Endothelial cell of umbilical vein (primary cell): ENCODE measurements at regions not wholly inside any gene's neighbourhood (a gene's known extent, or its start where the extent isn't known, plus 50 kb on each side); places are given as distances from the start of the nearest gene placed in this dataset.

ENCODE experiments used
- BruUV-seq: library from RNA; stranded (reverse); fragments of 400-500 nt; replicated peaks from 2 replicates; lab custom pipeline; 2021; lab: Mats Ljungman, UMichigan
- CTCF ChIA-PET: fragments of 300-600, 350-600 bp; sonication (Branson Sonifier 250); formaldehyde crosslinking; loops from one replicate; lab custom pipeline; 2021; ENCODE audit warnings: antibody characterized with exemption, inconsistent platforms; lab: Charles Lee
- POLR2A ChIA-PET: fragments of 300-600, 350-600 bp; sonication (Branson Sonifier 250); formaldehyde crosslinking; loops from one replicate; lab custom pipeline; 2021; ENCODE audit warnings: antibody characterized with exemption, inconsistent platforms; lab: Charles Lee
- DNase-seq: peaks from one replicate; pipeline ENCODE4 v3.0.0-alpha.2; 2011; ENCODE audit warnings: low read depth, low spot score
- FAIRE-seq: peaks from 2 replicates; lab custom pipeline; 2011; peaks lifted over from hg19 to GRCh38; lab: Jason Lieb, UNC
- H2AFZ ChIP-seq: 2 replicates; pipeline ENCODE4 v1.6.0; 2012; ENCODE audit warnings: low read depth, low read length, control low read depth, inconsistent platforms
- H3K27ac ChIP-seq: 2 replicates; pipeline ENCODE4 v1.5.1; 2011; ENCODE audit warnings: low read depth, mild to moderate bottlenecking, control low read depth, low read length, moderate library complexity; ENCODE audit not compliant: insufficient read depth
- H3K27me3 ChIP-seq, 2 experiments: 2 replicates each; pipeline versions ENCODE4 v1.6.0 to v1.6.1; 2011; ENCODE audit warnings: low read length in 2 of 2, mixed read lengths in 1 of 2; ENCODE audit not compliant: control insufficient read depth in 2 of 2, insufficient read depth in 2 of 2
- H3K36me3 ChIP-seq, 2 experiments: 2 replicates in 1 of 2; 3 replicates in 1 of 2; pipeline ENCODE4 v1.5.1; 2011; ENCODE audit warnings: low read length in 2 of 2, mild to moderate bottlenecking in 1 of 2, moderate library complexity in 1 of 2; ENCODE audit not compliant: control insufficient read depth in 2 of 2, insufficient read depth in 2 of 2; ENCODE audit errors: extremely low read depth in 1 of 2
- H3K4me1 ChIP-seq: 3 replicates; pipeline ENCODE4 v1.5.1; 2011; ENCODE audit warnings: mild to moderate bottlenecking, low read length; ENCODE audit not compliant: control insufficient read depth, insufficient read depth; ENCODE audit errors: extremely low read depth
- H3K4me2 ChIP-seq: 2 replicates; pipeline ENCODE4 v1.6.1; 2011; ENCODE audit warnings: low read length, control low read depth, mixed read lengths; ENCODE audit not compliant: insufficient read depth
- H3K4me3 ChIP-seq, 3 experiments: fragments of 200-600 bp in 1 of 3; sonication (generic), shearing (Covaris generic) in 1 of 3; replicated peaks in 1 of 3; 2 replicates each; pipeline ENCODE4 v1.5.1; 2011 to 2016; ENCODE audit warnings: control low read depth in 3 of 3, low read length in 3 of 3, mild to moderate bottlenecking in 2 of 3, inconsistent platforms in 1 of 3, low read depth in 1 of 3, moderate library complexity in 1 of 3; ENCODE audit not compliant: insufficient read depth in 1 of 3
- H3K79me2 ChIP-seq: 2 replicates; pipeline ENCODE4 v1.6.0; 2012; ENCODE audit warnings: low read length, inconsistent platforms; ENCODE audit not compliant: control insufficient read depth, insufficient read depth
- H3K9ac ChIP-seq: replicated peaks from 2 replicates; pipeline ENCODE3; 2011; ENCODE audit warnings: low read length, control low read depth; ENCODE audit not compliant: insufficient read depth; ENCODE audit errors: extremely low read depth
- H3K9me1 ChIP-seq: replicated peaks from 3 replicates; pipeline ENCODE4 v1.6.0; 2011; ENCODE audit warnings: mild to moderate bottlenecking, low read length; ENCODE audit not compliant: control insufficient read depth, insufficient read depth; ENCODE audit errors: extremely low read depth
- H3K9me3 ChIP-seq: replicated peaks from 2 replicates; pipeline ENCODE4 v1.5.1; 2012; ENCODE audit warnings: low read length, inconsistent platforms; ENCODE audit not compliant: control insufficient read depth, insufficient read depth
- H4K20me1 ChIP-seq: replicated peaks from 2 replicates; pipeline ENCODE3; 2011; ENCODE audit warnings: mild to moderate bottlenecking, low read length; ENCODE audit not compliant: control insufficient read depth, insufficient read depth; ENCODE audit errors: extremely low read depth
- EZH2 ChIP-seq: IDR thresholded peaks from 2 replicates; pipeline ENCODE4 v1.6.1; 2012; ENCODE audit warnings: borderline replicate concordance, low read depth, mild to moderate bottlenecking, moderate library complexity, low read length, inconsistent platforms; ENCODE audit not compliant: severe bottlenecking
- FOS ChIP-seq: IDR thresholded peaks from 2 replicates; pipeline ENCODE4 v1.6.1; 2011; ENCODE audit warnings: mild to moderate bottlenecking, low read length, moderate library complexity, borderline replicate concordance; ENCODE audit not compliant: insufficient read depth
- GATA2 ChIP-seq: IDR thresholded peaks from 2 replicates; pipeline ENCODE4 v1.7.0; 2011; ENCODE audit warnings: low read depth, mild to moderate bottlenecking, moderate library complexity, mixed read lengths, low read length; ENCODE audit not compliant: insufficient read length, insufficient read depth
- JUN ChIP-seq: IDR thresholded peaks from 2 replicates; pipeline ENCODE4 v1.6.1; 2011; ENCODE audit warnings: borderline replicate concordance, low read depth; ENCODE audit not compliant: insufficient read length, insufficient read depth
- MAX ChIP-seq: IDR thresholded peaks from 2 replicates; pipeline ENCODE4 v1.6.1; 2011; ENCODE audit not compliant: insufficient read depth, insufficient read length
- MYC ChIP-seq: IDR thresholded peaks from one replicate; pipeline ENCODE4 v1.6.1; 2011; ENCODE audit warnings: mild to moderate bottlenecking, low read depth, low read length
- POLR2A ChIP-seq: IDR thresholded peaks from 2 replicates; pipeline ENCODE4 v1.6.1; 2012; ENCODE audit warnings: low read depth, mild to moderate bottlenecking, control low read depth, low read length
- POLR2AphosphoS5 ChIP-seq: IDR thresholded peaks from 2 replicates; pipeline ENCODE4 v1.6.1; 2012; ENCODE audit warnings: low read depth, mild to moderate bottlenecking, control low read depth, low read length, moderate library complexity; ENCODE audit not compliant: insufficient read depth
- dilution Hi-C: fragments of 300-500 bp; cut with MboI; formaldehyde crosslinking; loops from one replicate; pipeline ENCODE4 v1.15.0; 2019; ENCODE audit warnings: low sequenced_read_pairs; ENCODE audit not compliant: extremely low pct_ligation_motif_present
- intact Hi-C: fragments of 100-400 bp; cut with micrococcal nuclease; formaldehyde crosslinking; loops from one replicate; pipeline ENCODE4 v1.10.0; 2022
- TF ChIP-seq, protein P1 (sequence below), 2 donors: IDR thresholded peaks; 1 replicate in 1 of 2; 2 replicates in 1 of 2; pipeline ENCODE4 v1.5.1; 2011; ENCODE audit warnings: low read length in 2 of 2, mild to moderate bottlenecking in 2 of 2, moderate library complexity in 2 of 2, control low read depth in 1 of 2, inconsistent platforms in 1 of 2, low read depth in 1 of 2; ENCODE audit not compliant: insufficient read depth in 1 of 2; ENCODE audit errors: extremely low read depth in 1 of 2

GRCh38 chr2:216925006-216925405 is 65.1 kb upstream of the TNP1 start:
- no TSS peak for BruUV-seq
- Histone ChIP-seq H3K9me3 (no peaks in the 10 kb centered on the region), H4K20me1 (no peaks in the 10 kb centered on the region), H3K4me3 (no peak overlapping the region), H3K36me3 (no peaks in the 10 kb centered on the region), H3K79me2 (no peaks in the 10 kb centered on the region), H3K4me1 (no peaks in the 10 kb centered on the region), H3K9me1 (no peaks in the 10 kb centered on the region), H2AFZ (no peak overlapping the region), H3K4me2 (no peak overlapping the region), H3K27ac (no peak overlapping the region), H3K9ac (no peak overlapping the region), H3K27me3 (no peaks in the 10 kb centered on the region)
- ChIA-PET CTCF (no interaction called here), POLR2A (no interaction called here)
- dilution Hi-C loops, result no loop called here
- DNase-seq, result no peak
- intact Hi-C loops, result no loop called here
- TF ChIP-seq POLR2AphosphoS5 (no peak), FOS (no peak), EZH2 (no peak), MAX (no peak), JUN (no peak), POLR2A (no peak), MYC (no peak), GATA2 (no peak)
- TF ChIP-seq, protein P1, sequence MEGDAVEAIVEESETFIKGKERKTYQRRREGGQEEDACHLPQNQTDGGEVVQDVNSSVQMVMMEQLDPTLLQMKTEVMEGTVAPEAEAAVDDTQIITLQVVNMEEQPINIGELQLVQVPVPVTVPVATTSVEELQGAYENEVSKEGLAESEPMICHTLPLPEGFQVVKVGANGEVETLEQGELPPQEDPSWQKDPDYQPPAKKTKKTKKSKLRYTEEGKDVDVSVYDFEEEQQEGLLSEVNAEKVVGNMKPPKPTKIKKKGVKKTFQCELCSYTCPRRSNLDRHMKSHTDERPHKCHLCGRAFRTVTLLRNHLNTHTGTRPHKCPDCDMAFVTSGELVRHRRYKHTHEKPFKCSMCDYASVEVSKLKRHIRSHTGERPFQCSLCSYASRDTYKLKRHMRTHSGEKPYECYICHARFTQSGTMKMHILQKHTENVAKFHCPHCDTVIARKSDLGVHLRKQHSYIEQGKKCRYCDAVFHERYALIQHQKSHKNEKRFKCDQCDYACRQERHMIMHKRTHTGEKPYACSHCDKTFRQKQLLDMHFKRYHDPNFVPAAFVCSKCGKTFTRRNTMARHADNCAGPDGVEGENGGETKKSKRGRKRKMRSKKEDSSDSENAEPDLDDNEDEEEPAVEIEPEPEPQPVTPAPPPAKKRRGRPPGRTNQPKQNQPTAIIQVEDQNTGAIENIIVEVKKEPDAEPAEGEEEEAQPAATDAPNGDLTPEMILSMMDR (IDR thresholded peaks at IDR 0.05; ENCODE audit: extremely low read depth in 1 of 2, insufficient read depth in 1 of 2, low read depth in 1 of 2, low read length in 2 of 2), result no peak
- no peak for FAIRE-seq
